Astrocyte of the spinal cord (primary cell): ENCODE measurements at regions not wholly inside any gene's neighbourhood (a gene's known extent, or its start where the extent isn't known, plus 50 kb on each side); places are given as distances from the start of the nearest gene placed in this dataset.
"Not testable (repeated sequence)": the region's sequence is repeated elsewhere in the genome, so short reads cannot be mapped to it uniquely, and the experiment has no call there.

Source experiments
- DNase-seq: peaks from one replicate; pipeline ENCODE4 v3.0.0; 2011; ENCODE audit warnings: low read depth, low spot score
- H3K4me3 ChIP-seq: 2 replicates; pipeline ENCODE4 v1.5.1; 2011; ENCODE audit warnings: low read depth, mild to moderate bottlenecking, low read length, moderate library complexity
- in situ Hi-C: cut with HindIII; loops from 2 replicates; pipeline ENCODE4 v1.10.0; 2017; ENCODE audit warnings: low sequenced_read_pairs
- TF ChIP-seq, protein P1 (sequence below): IDR thresholded peaks from 2 replicates; pipeline ENCODE4 v1.5.1; 2012; ENCODE audit warnings: low read depth, mild to moderate bottlenecking, low read length, inconsistent platforms

DNA sequence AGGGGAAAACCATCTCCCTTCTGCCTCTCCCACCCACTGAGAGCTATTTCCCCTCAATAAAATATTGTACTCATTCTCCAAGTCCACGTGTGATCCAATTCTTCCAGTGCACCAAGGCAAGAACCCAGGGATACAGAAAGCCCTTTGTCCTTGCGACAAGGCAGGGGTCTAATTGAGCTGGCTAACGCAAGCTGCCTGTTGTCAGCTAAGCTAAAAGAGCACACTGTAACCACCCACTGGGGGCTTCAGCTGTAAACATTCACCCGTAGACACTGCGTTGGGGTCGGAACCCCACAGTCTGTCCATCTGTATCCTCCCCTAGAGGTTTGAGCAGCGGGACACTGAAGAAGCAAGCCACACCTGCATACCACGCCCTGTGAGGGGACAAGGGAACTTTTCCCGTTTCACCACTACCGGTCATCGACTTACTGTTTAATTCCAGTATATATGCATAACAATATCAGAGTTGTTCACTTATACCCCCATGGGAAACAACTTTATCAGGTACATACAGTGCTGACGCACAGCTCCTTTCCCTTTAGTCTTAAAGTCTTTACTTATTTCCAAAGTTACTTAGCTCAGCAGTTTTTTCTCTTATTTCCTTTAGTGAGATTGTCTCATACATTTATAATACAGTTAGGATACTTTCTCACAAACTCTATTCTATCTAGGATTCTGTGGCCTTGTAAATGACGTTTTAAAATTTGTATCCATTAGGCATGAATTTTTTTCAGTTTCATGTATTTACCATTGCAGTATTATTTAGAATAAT, 721.6 kb downstream of the ANKRD7 start:
- TF ChIP-seq, protein P1, sequence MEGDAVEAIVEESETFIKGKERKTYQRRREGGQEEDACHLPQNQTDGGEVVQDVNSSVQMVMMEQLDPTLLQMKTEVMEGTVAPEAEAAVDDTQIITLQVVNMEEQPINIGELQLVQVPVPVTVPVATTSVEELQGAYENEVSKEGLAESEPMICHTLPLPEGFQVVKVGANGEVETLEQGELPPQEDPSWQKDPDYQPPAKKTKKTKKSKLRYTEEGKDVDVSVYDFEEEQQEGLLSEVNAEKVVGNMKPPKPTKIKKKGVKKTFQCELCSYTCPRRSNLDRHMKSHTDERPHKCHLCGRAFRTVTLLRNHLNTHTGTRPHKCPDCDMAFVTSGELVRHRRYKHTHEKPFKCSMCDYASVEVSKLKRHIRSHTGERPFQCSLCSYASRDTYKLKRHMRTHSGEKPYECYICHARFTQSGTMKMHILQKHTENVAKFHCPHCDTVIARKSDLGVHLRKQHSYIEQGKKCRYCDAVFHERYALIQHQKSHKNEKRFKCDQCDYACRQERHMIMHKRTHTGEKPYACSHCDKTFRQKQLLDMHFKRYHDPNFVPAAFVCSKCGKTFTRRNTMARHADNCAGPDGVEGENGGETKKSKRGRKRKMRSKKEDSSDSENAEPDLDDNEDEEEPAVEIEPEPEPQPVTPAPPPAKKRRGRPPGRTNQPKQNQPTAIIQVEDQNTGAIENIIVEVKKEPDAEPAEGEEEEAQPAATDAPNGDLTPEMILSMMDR = no peak
- no peak overlapping the region for H3K4me3 ChIP-seq
- in situ Hi-C loops = no loop called here
- DNase-seq = no peak

DNA sequence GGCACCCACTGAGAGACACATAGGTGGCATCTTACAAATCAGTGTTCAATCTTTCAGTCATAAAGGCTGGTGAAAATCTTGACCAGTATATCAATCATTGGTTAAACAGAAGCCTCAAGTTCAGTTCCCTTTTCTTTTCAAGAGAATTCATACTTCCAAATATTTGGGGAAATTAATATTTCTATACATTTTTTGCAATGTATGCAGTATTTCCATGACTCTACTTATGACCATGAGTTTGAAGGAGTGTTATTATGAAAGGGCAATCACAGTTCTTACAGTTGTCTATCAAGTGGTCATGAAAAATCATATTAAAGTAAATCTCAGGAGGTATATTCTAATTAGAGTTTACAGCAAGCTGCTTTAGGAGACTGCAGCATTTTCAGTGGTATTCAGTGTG, 724.0 kb downstream of the ANKRD7 start:
- no peak overlapping the region for H3K4me3 ChIP-seq
- TF ChIP-seq, protein P1 = no peak
- no peak for DNase-seq
- in situ Hi-C loops = no loop called here

DNA sequence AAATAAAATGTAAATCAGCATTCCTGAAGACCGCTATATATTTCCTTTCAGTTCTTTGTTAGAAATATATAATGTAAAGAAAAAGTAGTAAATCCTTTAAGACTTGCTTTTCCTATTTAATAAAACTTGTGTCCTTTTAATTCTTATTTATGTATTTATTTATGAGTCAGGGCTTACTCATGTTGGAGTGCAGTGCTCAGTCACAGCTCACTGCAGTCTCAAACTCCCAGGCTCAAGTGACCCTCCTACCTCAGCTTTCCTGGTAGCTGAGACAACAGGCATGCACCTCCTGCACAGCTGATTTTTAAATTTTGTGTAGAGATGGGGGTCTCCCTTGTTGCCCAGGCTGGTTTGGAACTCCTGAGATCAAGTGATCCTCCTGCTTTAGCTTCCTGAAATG, 724.5 kb downstream of the ANKRD7 start:
- H3K4me3 ChIP-seq = no peak overlapping the region
- in situ Hi-C loops = no loop called here
- DNase-seq = peak; percentile 8
- TF ChIP-seq, protein P1 = no peak

DNA sequence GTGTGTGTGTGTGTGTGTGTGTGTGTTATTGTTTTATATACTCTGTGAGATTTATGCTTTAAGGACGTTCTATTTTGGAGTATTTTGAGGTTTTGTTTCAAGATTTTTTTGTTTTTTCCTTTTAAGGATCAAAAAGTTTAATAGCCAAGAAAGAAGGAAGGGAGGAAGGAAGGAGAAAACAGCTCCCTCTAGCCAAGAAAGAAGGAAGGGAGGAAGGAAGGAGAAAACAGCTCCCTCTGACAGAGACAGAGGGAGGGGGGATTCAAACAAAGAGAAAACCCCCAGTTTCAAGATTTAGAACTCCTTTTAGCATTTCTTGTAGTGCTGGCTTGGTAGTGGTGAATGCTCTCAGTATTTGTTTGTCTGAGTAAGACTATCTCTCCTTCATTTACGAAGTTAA, 731.8 kb downstream of the ANKRD7 start:
- H3K4me3 ChIP-seq, DNase-seq, in situ Hi-C loops: not testable (repeated sequence)

DNA sequence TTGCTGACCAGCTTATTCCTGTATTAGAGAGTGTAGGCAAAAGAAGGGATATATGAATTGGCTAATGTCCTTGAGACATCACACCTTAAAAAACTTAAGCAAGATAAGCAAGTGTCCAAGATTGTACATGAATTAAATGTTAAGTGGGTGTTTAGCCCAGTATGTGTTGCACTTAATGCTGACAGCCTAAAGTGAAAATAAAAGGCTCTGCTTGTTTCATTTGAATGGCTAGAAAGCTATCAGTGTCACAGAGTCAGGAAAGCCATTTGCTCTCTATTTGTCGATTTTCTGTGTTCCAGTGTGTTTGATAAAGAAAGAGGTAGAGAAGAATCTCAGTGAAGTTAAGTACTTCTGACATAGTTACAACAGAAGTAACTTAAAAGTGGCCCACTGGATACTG, 744.9 kb downstream of the ANKRD7 start:
- no peak overlapping the region for H3K4me3 ChIP-seq
- in situ Hi-C loops = no loop called here
- DNase-seq = no peak
- TF ChIP-seq, protein P1 = no peak

DNA sequence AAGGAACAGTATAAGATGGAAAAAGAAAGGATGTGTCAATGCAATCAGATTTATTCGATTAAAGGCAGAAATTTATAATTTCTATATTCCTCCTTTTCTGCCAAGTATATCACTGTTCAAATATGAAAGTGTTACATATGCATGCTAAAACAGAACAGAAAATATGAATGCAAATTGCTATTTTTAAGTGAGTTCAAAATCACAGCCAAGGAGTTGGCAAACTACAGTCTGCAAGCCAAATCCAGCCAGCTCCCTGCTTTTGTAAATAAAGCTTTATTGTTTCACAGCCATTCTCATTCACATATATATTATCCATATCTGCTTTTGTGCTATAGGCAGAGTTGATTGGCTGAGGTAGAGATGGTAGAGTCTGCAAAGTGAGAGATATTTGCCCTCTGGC, 747.2 kb downstream of the ANKRD7 start:
- TF ChIP-seq, protein P1 = no peak
- in situ Hi-C loops = no loop called here
- DNase-seq = no peak
- H3K4me3 ChIP-seq = no peak overlapping the region

DNA sequence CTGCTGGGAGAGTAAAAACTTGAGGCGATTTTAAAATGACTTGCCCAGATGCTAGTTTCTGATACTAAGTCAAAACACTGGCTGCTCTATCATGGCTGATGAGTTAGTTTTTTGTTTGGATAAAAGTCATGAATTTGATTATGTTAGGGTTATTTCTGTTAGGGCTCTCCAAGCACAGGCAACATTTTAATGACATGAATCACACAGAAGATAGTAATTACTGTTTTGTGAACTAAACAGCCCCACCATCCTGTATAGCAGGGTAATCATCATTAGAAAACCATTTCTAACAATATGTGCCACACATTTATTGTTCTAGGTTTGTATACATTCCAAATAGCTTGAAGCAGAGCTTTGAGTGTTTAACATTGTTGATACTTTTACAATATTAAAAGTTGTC, 750.3 kb downstream of the ANKRD7 start:
- no peak overlapping the region for H3K4me3 ChIP-seq
- TF ChIP-seq, protein P1 = no peak
- in situ Hi-C loops = no loop called here
- DNase-seq = no peak
